ENCODE measurements at regions not wholly inside any gene's neighbourhood (a gene's known extent, or its start where the extent isn't known, plus 50 kb on each side); places are given as distances from the start of the nearest gene placed in this dataset.

GRCh38 chr14:43041976-43042375 lies 1435.3 kb downstream of the LRFN5 start:
- TF ChIP-seq CTCF (IDR thresholded peaks at IDR 0.05) (no peak), POLR2A (IDR thresholded peaks at IDR 0.05) (no peak)

All from lower leg skin (tissue), 3 donors.